OCI-LY1 (cell line): ENCODE measurements at regions not wholly inside any gene's neighbourhood (a gene's known extent, or its start where the extent isn't known, plus 50 kb on each side); places are given as distances from the start of the nearest gene placed in this dataset.

Experiments used
- CTCF ChIP-seq: fragments of 200-600 bp; sonication (generic), shearing (Covaris generic); IDR thresholded peaks from 2 replicates; pipeline ENCODE4 v1.5.1; 2017; ENCODE audit warnings: mild to moderate bottlenecking, antibody characterized with exemption, low read length, moderate library complexity, mixed read lengths
- EZH2 ChIP-seq: fragments of 200-600 bp; sonication (generic), shearing (Covaris generic); IDR thresholded peaks from 2 replicates; pipeline ENCODE4 v1.8.0; 2017; ENCODE audit warnings: borderline replicate concordance, mixed run types, mild to moderate bottlenecking, antibody characterized with exemption, low read length, moderate library complexity, mixed read lengths

- TF ChIP-seq CTCF, result no peak
- TF ChIP-seq EZH2, result no peak
Measured at GRCh38 chr14:34169561-34169960, 218.7 kb upstream of the EGLN3 start.
